Hepatocyte (in vitro differentiated cells): ENCODE measurements at regions not wholly inside any gene's neighbourhood (a gene's known extent, or its start where the extent isn't known, plus 50 kb on each side); places are given as distances from the start of the nearest gene placed in this dataset.
"Not testable (repeated sequence)": the region's sequence is repeated elsewhere in the genome, so short reads cannot be mapped to it uniquely, and the experiment has no call there.

Experiments
- EZH2 ChIP-seq: fragments of 200-600 bp; sonication (generic); IDR thresholded peaks from 2 replicates; pipeline ENCODE4 v1.6.1; 2016; ENCODE audit warnings: antibody characterized with exemption, mild to moderate bottlenecking, borderline replicate concordance
- EZH2phosphoT487 ChIP-seq: fragments of 200-600 bp; sonication (generic); IDR thresholded peaks from one replicate; pipeline ENCODE4 v1.6.1; 2018; ENCODE audit warnings: antibody characterized with exemption, mild to moderate bottlenecking, low read depth, moderate library complexity; ENCODE audit not compliant: unreplicated experiment, severe bottlenecking
- TF ChIP-seq, protein P1 (sequence below): fragments of 200-600 bp; sonication (generic); IDR thresholded peaks from 2 replicates; pipeline ENCODE4 v1.5.1; 2016; ENCODE audit warnings: antibody characterized with exemption, mild to moderate bottlenecking; ENCODE audit not compliant: poor library complexity

DNA sequence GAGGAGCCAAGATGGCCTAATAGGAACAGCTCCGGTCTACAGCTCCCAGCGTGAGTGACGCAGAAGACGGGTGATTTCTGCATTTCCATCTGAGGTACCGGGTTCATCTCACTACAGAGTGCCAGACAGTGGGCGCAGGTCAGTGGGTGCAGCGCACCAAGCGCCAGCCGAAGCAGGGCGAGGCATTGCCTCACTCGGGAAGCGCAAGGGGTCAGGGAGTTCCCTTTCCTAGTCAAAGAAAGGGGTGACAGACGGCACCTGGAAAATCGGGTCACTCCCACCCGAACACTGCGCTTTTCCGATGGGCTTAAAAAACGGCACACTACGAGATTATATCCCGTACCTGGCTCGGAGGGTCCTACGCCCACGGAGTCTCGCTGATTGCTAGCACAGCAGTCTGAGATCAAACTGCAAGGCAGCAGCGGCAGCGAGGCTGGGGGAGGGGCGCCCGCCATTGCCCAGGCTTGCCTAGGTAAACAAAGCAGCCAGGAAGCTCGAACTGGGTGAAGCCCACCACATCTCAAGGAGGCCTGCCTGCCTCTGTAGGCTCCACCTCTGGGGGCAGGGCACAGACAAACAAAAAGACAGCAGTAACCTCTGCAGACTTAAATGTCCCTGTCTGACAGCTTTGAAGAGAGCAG lies 117.1 kb downstream of the MZT1 start:
- TF ChIP-seq, protein P1, sequence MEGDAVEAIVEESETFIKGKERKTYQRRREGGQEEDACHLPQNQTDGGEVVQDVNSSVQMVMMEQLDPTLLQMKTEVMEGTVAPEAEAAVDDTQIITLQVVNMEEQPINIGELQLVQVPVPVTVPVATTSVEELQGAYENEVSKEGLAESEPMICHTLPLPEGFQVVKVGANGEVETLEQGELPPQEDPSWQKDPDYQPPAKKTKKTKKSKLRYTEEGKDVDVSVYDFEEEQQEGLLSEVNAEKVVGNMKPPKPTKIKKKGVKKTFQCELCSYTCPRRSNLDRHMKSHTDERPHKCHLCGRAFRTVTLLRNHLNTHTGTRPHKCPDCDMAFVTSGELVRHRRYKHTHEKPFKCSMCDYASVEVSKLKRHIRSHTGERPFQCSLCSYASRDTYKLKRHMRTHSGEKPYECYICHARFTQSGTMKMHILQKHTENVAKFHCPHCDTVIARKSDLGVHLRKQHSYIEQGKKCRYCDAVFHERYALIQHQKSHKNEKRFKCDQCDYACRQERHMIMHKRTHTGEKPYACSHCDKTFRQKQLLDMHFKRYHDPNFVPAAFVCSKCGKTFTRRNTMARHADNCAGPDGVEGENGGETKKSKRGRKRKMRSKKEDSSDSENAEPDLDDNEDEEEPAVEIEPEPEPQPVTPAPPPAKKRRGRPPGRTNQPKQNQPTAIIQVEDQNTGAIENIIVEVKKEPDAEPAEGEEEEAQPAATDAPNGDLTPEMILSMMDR = not testable (repeated sequence)
- not testable (repeated sequence) for TF ChIP-seq EZH2phosphoT487, EZH2
